HG02588 (cell line): ENCODE measurements at regions not wholly inside any gene's neighbourhood (a gene's known extent, or its start where the extent isn't known, plus 50 kb on each side); places are given as distances from the start of the nearest gene placed in this dataset.
"Not testable (repeated sequence)": the region's sequence is repeated elsewhere in the genome, so short reads cannot be mapped to it uniquely, and the experiment has no call there.

ENCODE experiments used
- ATAC-seq: cut with Tn5 transposase; IDR thresholded peaks from one replicate; pipeline ENCODE4 v1.9.1; 2021; ENCODE audit warnings: mild to moderate bottlenecking, moderate library complexity; ENCODE audit not compliant: unreplicated experiment

- ATAC-seq: not testable (repeated sequence)
Observed at GRCh38 chr6:75031102-75031501, 174.8 kb downstream of the COL12A1 start.

DNA sequence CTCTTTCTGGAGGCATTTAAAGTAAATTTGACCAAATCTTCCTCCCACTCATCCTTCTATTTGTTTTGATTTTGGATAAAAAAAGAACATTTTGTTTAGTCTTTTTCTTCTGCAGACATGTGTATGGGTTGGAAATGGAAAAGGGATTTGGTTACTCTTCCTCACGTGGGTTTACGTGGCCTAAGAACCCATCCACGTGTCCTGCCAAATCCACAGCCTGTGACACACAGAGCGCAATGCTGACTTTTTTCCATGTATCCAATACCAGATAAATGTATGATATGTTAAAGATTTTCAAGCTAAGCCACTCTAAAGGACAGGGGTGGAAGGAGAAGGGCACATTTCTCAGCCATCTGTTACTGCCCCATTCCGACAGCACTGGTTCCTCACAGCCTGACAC is 176.5 kb downstream of the COL12A1 start:
- no peak for ATAC-seq

DNA sequence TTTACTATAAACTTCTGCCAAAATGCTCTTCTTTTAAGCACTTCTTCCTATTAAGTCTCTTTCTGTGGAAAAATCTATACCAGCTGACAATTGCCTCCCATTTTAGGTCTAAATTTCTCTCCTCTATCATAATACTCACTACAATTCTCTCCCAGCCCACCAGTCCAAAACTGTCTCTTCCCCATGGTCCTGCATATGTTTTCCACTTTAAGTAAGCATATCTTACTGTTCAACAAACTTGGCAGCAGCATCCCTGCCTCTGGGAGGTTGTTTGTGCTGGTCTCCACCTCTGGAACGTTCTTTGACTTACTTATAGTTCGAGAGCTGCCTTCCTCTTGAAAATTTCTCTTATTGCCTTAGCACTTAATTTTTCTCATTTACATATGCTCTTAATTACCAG is 180.5 kb downstream of the COL12A1 start:
- no peak for ATAC-seq

- no peak for ATAC-seq
Observed at GRCh38 chr6:75024828-75025227, 181.0 kb downstream of the COL12A1 start.

GRCh38 chr6:75023634-75024033 is 182.2 kb downstream of the COL12A1 start:
- ATAC-seq: no peak

GRCh38 chr6:75020971-75021370 is 184.9 kb downstream of the COL12A1 start:
- no peak for ATAC-seq

DNA sequence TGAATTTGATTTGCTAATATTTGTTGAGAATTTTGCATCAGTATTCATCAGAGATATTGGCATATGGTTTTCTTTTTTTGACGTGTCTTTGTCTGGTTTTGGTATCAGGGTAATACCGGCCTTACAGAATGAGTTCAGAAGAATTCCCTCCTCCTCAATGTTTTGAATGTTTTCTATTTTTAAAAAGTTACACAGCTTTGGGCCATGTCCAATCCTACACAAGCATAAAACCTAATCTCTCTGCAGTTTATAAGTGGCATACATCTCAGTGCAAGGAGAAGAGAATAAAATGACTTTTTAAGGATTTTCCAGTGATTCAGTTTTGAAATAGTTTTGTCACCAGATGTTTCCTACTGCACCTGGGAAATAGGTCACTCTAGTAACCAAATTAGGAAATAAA is 185.5 kb downstream of the COL12A1 start:
- no peak for ATAC-seq

GRCh38 chr6:75012018-75012417 is 193.8 kb downstream of the COL12A1 start:
- ATAC-seq: no peak

DNA sequence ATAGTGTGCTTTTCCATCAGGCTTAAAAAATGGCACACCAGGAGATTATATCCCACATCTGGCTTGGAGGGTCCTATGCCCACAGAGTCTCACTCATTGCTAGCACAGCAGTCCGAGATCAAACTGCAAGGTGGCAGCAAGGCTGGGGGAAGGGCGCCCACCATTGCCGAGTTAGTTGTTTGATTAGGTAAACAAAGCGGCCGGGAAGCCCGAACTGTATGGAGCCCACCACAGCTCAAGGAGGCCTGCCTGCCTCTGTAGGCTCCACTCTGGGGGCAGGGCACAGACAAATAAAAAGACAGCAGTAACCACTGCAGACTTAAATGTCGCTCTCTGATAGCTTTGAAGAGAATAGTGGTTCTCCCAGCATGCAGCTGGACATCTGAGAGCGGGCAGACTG is 201.9 kb downstream of the COL12A1 start:
- not testable (repeated sequence) for ATAC-seq

GRCh38 chr6:74997646-74998045 is 208.2 kb downstream of the COL12A1 start:
- no peak for ATAC-seq

DNA sequence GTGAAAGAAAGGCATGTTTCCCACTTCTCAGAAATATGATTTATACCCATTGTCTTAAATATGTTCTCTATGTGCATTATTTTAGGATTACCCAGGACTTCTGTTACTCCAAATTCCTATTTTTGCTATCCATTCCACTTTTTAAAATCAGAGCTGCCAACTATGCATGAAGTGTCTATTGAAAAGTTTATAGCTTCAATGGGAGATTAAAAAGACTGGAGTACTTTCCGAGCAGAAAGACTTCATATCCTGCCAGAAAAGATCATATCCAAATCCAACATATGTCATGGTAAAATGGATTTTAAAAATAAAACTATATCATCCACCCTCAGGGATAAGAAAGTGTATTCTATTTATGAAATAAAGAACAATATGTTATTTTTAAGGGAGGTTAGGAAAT is 212.7 kb downstream of the COL12A1 start:
- ATAC-seq: no peak

DNA sequence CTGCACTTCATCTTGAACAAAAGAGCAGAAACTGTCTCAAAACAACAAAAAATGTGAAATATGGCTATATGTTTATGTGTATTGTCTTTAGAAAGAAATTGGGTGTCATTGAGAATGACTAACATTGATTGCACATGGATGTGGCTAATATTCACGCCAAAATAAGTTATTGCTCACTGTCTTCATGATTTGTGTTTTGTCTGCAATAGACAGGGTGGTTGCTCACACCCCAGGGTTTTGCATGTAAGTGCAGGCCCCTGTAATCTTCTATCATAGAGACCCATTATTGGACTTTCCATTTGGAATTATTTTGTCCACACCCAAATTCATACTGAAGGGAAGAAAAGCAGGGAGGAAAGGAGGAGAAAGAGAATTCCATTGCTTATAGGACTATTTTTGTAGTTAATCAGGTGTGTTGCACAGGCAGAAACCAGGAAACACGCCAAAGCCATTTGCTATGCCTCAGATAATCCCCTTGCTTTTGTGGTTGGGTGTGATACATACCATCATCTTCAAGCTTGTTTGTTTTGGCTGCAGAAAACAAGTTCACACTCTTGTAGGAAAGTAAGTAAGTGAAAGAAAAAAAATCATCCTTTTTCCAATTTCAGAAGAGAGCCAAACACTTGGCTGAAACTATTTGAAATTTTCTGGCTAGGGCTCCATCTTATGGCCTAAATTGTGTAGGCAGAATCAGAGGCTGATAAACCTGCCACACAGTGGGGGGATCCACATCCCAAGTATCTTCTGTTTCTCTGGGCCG is 214.1 kb downstream of the COL12A1 start:
- ATAC-seq: no peak

DNA sequence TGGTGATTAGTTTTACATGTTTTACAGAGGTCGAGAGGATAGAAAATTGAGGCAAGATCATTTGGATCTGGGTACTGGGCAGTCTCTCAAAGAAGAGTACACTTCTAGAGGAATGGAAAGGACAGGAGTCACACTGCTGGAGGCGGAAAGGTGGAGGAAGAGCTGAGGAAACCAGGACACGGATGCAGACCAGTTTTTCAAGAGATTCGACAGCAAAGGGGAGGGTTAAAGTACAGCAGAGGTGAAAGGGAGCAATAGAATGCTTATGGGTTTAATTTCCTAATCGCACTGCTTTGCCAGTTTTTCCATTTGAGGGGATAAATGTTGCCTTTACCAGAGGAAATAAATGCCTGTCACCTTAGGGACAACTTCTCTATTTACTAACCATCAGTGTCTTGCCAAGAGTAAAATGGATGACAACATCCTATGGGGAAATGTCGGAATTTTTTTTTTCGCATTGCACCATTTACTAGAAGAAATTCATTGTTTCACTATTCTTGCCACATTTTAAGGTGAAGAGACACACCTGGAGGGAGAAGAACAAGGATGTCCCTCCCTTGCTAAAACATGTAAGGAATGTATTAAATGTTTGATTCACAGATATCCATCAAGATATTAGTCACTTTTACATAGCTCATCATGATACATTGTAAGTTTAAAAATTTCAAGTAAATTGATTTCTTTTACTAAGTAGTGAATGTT is 226.6 kb downstream of the COL12A1 start:
- ATAC-seq: no peak

- no peak for ATAC-seq
Observed at GRCh38 chr6:74976701-74977100, 229.2 kb downstream of the COL12A1 start.

GRCh38 chr6:74976026-74976425 is 229.8 kb downstream of the COL12A1 start:
- ATAC-seq: no peak

- no peak for ATAC-seq
Observed at GRCh38 chr6:74973591-74973990, 232.3 kb downstream of the COL12A1 start.

DNA sequence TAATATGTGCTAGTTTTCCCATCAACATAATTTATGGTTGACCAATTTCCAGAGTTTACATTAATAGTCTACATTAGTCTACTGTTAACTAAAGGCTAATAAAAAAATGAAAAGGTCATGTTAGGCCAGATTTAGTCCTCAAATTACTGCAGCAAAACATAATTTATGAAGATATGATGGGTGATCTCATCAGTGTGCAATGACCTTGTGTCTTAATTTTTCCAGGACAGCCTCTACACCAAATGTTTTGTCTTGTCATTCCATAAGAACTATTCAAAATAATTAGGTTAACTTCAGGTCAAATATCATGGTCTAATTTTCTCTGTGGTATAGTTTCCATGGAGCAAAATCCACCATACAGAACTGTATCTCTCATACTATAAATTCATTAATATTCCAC is 234.2 kb downstream of the COL12A1 start:
- no peak for ATAC-seq

- no peak for ATAC-seq
Observed at GRCh38 chr6:74969591-74970267, 236.1 kb downstream of the COL12A1 start.

- no peak for ATAC-seq
Observed at GRCh38 chr6:74967821-74968220, 238.0 kb downstream of the COL12A1 start.

GRCh38 chr6:74966712-74967111 is 239.1 kb downstream of the COL12A1 start:
- ATAC-seq: no peak

DNA sequence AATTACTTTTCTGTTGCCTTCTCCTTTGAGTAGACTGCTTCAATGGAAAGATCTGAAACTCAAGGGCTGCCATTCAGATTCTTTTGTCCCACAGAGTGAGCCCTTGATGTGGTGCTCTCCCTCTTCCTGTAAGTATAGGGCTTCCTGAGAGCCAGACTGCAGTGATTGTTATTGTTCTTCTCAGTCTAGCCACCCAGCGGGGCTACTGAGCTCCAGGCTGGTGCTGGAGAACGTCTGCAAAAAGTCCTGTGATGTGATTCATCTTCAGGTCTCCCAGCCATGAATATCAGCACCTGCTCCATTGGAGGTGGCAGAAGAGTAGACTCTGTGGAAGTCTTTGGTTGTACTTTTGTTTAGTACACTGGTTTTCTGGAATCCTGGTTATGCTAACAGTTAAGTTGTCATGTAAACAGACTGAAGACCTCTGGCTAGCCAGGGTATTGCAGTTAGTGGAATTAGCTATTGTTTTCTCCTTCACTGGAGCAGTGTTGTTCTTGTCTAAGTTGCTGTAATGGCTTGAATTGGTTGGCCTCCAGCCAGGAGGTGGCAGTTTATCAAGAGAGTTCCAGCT is 240.9 kb downstream of the COL12A1 start:
- ATAC-seq: no peak
